A172 (cell line): ENCODE measurements at regions not wholly inside any gene's neighbourhood (a gene's known extent, or its start where the extent isn't known, plus 50 kb on each side); places are given as distances from the start of the nearest gene placed in this dataset.
"Not testable (repeated sequence)": the region's sequence is repeated elsewhere in the genome, so short reads cannot be mapped to it uniquely, and the experiment has no call there.

ENCODE experiments used
- DNase-seq: peaks from one replicate; pipeline ENCODE4 v3.0.0-alpha.2; 2015; ENCODE audit warnings: low spot score

DNA sequence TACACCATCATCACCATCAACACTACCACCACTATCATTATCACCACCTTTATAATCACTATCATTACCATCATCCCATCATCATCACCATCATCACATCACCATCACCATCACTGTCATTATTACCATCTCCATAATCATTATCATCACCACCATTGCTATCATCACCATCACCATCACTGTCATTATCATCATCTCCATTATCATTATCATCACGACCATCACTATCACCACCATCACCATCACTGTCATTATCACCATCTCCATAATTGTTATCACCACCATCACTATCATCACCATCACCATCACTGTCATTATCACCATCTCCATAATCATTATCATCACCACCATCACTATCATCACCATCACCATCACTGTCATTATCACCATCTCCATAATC, 279.6 kb upstream of the HS6ST1 start:
- DNase-seq = not testable (repeated sequence)

DNA sequence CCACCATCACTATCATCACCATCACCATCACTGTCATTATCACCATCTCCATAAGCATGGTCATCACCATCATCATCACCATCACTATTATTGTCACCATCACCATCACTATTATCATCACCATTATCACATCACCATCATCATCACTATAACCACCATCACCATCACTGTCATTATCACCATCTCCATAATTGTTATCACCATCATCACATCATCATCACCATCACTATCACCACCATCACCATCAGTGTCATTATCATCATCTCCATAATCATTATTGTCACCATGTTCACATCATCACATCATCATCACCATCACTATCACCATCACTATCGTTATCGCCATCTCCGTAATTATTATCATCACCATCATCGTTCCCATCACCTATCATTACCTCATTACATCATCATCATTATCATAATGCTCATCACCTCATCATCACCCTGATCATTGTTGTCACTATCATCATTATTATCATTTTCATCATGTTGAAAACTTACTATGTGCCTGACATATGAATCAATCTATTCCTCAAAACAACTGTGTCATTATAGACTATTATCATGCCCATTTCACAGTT, 280.3 kb upstream of the HS6ST1 start:
- no peak for DNase-seq

DNA sequence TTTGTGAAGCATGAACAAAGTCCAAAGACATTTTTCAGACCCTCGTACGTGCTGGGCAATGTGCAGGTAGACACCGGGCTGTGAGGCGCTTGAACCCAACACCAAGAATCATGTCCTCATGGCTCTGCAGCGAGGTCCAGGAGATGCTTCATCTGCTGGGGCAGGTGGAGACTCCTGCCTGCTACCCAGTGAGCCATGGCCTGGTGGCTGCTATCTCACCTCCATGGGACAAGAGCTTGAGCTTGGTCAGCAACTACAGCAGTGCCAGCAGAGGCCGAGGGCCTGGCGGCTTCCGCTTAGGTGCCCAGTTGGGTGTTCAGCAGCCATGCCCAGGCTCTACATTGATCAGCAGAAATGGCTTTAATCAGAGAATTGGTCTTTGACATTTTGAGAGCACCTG, 281.0 kb upstream of the HS6ST1 start:
- DNase-seq = no peak

DNA sequence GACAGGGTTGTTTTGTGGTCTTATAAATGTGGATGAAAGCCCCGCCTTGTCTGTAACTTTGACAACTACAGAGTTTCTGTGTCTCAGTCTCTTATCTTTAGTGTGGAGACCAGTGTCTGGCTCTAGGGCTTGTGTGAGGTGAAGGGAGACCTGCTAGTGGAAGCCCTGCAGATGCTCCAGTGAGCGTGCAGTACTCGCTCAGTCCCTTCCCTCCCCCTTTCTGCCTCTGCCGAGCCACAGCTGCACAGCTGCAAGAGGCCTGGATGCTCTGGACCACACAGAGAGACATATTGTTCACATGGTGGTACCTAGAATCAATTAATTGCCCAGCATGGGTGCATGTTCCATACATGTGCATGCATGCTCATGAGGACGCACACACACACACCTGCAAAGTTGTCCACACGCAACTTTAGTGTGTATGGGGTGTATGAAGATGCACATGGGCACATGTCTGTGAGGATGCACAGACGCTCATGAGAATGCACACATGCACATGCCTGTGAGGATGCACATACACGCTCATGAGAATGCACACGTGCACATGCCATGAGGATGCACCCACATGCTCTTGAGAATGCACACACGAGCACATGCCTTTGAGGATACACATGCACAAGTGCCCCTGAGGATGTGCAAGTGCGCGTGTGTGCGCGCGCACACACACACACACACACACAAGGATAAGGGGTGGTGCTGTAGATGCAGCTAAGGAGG, 282.1 kb upstream of the HS6ST1 start:
- DNase-seq = no peak

GRCh38 chr2:128601298-128602037, 282.8 kb upstream of the HS6ST1 start:
- no peak for DNase-seq

DNA sequence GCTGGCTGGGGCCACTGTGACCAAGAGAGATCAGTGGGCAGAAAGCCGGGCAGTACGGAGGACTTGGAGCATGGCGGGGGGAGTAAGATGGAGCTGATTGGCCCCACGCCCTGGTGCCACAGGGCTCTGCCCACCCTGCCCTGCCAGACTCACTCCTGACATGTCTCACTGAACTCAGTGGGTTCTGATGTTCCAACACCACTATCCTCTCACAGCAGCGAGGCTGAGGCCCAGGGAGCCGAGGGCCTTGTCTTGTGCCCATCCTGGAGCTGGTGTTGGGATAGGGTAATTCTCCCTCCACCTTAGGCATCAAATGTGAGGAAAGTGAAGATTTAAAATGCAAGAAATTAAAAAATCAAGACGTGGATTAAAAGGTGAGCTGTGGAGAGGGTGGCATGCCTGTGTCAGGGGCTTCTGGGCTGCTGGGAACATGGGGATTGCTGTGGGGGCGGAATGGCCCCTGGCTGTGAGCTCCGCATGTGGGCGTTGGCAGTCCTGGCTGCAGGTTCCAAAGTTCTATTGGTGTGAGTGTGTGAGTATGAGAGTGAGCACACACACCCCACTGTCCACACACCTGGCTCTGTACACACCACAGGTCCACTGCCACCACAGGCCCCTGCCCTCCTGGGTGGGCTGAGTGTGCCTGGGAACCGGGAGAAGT, 283.5 kb upstream of the HS6ST1 start:
- no peak for DNase-seq

GRCh38 chr2:128602699-128603101, 284.0 kb upstream of the HS6ST1 start:
- DNase-seq = no peak

- DNase-seq = no peak
Measured at GRCh38 chr2:128603411-128603924, 284.8 kb upstream of the HS6ST1 start.

DNA sequence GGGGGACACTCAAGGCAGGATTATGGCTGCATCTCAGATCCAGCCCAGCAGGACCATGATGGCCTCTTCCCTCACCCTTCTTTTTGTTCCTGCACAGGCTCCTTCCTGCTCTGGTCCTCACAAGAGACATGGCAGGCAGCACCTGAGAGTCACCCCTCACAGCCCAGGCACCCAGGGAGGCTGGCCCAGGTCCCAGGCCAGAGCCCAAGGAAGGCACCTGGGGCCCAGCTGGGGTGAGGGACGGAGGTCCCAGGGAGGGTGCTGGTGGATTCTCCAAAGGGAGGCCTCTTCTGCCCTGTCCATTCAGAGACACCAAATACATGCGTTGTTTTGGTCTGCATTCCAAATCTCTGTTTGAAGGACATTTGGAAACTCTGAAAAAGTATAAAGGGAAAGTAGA, 285.4 kb upstream of the HS6ST1 start:
- no peak for DNase-seq

GRCh38 chr2:128604581-128604980, 285.9 kb upstream of the HS6ST1 start:
- not testable (repeated sequence) for DNase-seq

DNA sequence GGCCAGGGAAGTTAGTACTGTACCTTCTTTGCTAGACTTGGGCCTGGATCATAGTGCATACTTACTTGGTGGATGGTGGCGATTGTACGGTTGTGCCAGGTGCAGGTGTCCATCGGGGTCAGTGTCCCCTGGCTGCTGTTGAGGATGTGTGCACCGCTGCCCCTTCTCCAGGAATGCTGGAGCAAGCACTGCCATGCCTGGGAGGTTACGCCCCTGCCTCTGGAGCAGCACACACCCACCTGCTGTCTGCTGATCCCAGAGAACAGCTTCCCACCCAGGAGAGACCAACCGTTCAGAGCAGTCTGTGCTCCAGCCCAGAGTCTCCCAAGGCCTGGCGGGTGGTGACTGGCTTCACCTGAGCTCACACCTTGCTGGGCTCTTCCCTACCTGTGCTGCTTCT, 286.8 kb upstream of the HS6ST1 start:
- DNase-seq = no peak

- DNase-seq = no peak
Measured at GRCh38 chr2:128605931-128606330, 287.3 kb upstream of the HS6ST1 start.

- no peak for DNase-seq
Measured at GRCh38 chr2:128606837-128607236, 288.2 kb upstream of the HS6ST1 start.

DNA sequence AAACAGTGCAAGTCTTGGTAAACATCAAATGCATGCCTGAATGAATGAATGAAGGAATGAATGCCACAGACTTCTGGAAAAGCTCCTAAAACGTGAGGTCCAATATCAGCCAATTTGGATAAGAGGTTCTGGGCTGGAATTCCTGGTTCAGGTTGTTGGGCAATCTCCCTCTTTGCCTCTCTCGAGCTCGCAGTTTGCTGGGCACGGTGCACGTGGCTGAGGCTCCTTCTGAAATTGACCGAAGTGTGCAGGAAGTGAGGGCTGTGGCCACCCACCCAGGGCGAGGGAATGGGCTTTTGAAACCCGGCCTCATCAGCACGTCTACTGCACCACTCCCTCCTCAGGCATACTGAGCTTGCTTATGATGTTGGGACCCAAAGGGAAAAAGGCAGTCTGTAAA, 288.8 kb upstream of the HS6ST1 start:
- no peak for DNase-seq

- no peak for DNase-seq
Measured at GRCh38 chr2:128607911-128608506, 289.3 kb upstream of the HS6ST1 start.

- DNase-seq = no peak
Measured at GRCh38 chr2:128608921-128609880, 290.5 kb upstream of the HS6ST1 start.

- DNase-seq = no peak
Measured at GRCh38 chr2:128610496-128610895, 291.8 kb upstream of the HS6ST1 start.

- DNase-seq = no peak
Measured at GRCh38 chr2:128611421-128612320, 293.0 kb upstream of the HS6ST1 start.

DNA sequence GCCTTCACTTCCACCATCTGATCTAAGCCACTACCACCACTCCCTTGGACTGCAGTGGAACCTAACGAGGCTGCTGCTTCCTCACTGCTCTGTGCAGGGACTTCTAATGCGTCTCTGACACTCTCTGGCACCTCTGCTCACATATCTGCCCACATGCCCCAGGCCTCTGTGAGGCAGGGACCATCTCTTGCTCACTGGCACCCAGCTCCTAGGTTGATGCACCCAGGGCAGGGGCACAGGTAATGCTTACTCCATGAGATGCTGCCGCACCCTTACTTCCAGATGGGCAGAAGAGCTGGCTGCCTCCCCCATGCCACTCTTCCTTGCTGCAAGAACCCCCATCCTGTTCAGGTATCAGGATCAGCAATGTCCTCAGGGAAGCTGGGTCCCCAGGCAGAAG, 294.0 kb upstream of the HS6ST1 start:
- DNase-seq = no peak

DNA sequence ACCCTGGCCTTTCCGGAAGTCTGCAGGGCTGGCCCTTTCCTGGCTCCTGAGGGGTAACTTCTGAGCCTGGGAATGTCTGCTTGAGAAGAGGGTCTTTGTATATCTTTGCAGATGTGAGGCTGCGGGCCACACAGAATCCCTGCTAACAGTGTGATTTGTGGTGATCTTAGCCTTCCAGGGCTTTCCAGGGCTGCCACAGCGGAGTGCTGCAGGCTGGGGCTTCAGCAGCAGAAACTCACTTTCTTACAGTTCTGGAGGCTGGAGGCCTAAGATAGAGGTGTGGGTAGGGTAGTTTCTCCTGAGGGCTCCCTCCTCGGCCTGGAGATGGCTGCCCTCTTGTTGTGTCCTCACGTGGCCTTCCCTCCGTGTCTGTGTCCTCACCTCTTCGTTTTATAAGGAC, 294.7 kb upstream of the HS6ST1 start:
- DNase-seq = no peak
